ENCODE measurements at regions not wholly inside any gene's neighbourhood (a gene's known extent, or its start where the extent isn't known, plus 50 kb on each side); places are given as distances from the start of the nearest gene placed in this dataset.

DNA sequence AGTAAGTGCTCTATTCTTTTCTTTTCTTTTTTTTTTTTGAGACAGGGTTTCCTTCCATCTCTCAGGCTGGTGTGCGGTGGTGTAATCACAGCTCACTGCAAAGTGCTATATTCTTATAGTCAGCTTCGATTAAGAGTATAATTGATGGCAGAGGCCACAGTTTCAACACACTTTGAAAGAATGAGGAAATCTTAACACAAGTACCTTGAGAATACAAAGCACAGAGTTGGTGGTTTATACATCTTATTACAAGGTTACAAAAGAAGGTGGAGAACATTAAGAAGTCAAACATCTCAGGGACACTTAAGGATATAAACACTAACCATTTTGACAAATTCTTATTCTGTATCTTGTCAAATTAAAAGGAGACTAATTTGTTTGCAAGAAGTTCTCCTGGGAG is 180.5 kb downstream of the SOD2 start:
- TF ChIP-seq NFIC (IDR thresholded peaks at IDR 0.05) (no peak), FOSL1 (tag; conservative IDR thresholded peaks at IDR 0.05) (no peak), THRA (IDR thresholded peaks at IDR 0.05) (no peak), ZNF707 (CRISPR knock-in tag; conservative IDR thresholded peaks at IDR 0.05) (no peak), SMC3 (conservative IDR thresholded peaks at IDR 0.05; ENCODE audit: insufficient read depth, low read depth, low read length) (no peak), ZNF830 (CRISPR knock-in tag; IDR thresholded peaks at IDR 0.05) (no peak)

Data from K562 (cell line).